Smooth muscle cell (in vitro differentiated cells): ENCODE measurements at regions not wholly inside any gene's neighbourhood (a gene's known extent, or its start where the extent isn't known, plus 50 kb on each side); places are given as distances from the start of the nearest gene placed in this dataset.

ENCODE experiments used
- DNase-seq: peaks from one replicate; lab custom pipeline; 2025; ENCODE audit not compliant: unreplicated experiment; lab: John Stamatoyannopoulos, UW
- H2AFZ ChIP-seq: fragments of 200-600 bp; sonication (generic); 2 replicates; pipeline ENCODE4 v1.6.0; 2016; ENCODE audit warnings: antibody characterized with exemption, low read depth, mild to moderate bottlenecking
- H3F3A ChIP-seq: fragments of 200-600 bp; sonication (generic); 2 replicates; pipeline ENCODE4 v1.6.0; 2017; ENCODE audit warnings: antibody characterized with exemption, low read depth
- H3K27ac ChIP-seq: fragments of 200-600 bp; sonication (generic); 2 replicates; pipeline ENCODE4 v1.5.1; 2016; ENCODE audit warnings: low read depth, mild to moderate bottlenecking
- H3K27me3 ChIP-seq: fragments of 200-600 bp; sonication (generic); 2 replicates; pipeline ENCODE4 v1.6.1; 2016; ENCODE audit warnings: low read depth, mild to moderate bottlenecking
- H3K36me3 ChIP-seq: fragments of 200-600 bp; sonication (generic); 2 replicates; pipeline ENCODE4 v1.5.1; 2016; ENCODE audit warnings: low read depth
- H3K4me1 ChIP-seq: fragments of 200-600 bp; sonication (generic); 2 replicates; pipeline ENCODE4 v1.5.1; 2016; ENCODE audit warnings: low read depth
- H3K4me2 ChIP-seq: fragments of 200-600 bp; sonication (generic); 2 replicates; pipeline ENCODE4 v1.6.0; 2016; ENCODE audit warnings: mild to moderate bottlenecking
- H3K4me3 ChIP-seq: fragments of 200-600 bp; sonication (generic); 2 replicates; pipeline ENCODE4 v1.5.1; 2016; ENCODE audit warnings: mild to moderate bottlenecking
- H3K79me2 ChIP-seq: fragments of 200-600 bp; sonication (generic); 2 replicates; pipeline ENCODE4 v1.6.0; 2016; ENCODE audit warnings: low read depth, mild to moderate bottlenecking
- H3K9ac ChIP-seq: fragments of 200-600 bp; sonication (generic); 2 replicates; pipeline ENCODE4 v1.6.0; 2016; ENCODE audit warnings: low read depth
- H3K9me3 ChIP-seq: fragments of 200-600 bp; sonication (generic); replicated peaks from 2 replicates; pipeline ENCODE4 v1.5.1; 2016; ENCODE audit warnings: low read depth
- H4K20me1 ChIP-seq: fragments of 200-600 bp; sonication (generic); 2 replicates; pipeline ENCODE4 v1.6.0; 2016; ENCODE audit warnings: low read depth
- CTCF ChIP-seq: fragments of 200-600 bp; sonication (generic); IDR thresholded peaks from 2 replicates; pipeline ENCODE4 v1.5.1; 2017; ENCODE audit warnings: borderline replicate concordance, mild to moderate bottlenecking, antibody characterized with exemption; ENCODE audit not compliant: insufficient read depth, poor library complexity, severe bottlenecking
- WGBS: methylation state at CpG from one replicate; pipeline ENCODE4 v1.1.7; 2016; ENCODE audit warnings: low lambda C conversion rate; 5-methylcytosine and 5-hydroxymethylcytosine counted together

DNA sequence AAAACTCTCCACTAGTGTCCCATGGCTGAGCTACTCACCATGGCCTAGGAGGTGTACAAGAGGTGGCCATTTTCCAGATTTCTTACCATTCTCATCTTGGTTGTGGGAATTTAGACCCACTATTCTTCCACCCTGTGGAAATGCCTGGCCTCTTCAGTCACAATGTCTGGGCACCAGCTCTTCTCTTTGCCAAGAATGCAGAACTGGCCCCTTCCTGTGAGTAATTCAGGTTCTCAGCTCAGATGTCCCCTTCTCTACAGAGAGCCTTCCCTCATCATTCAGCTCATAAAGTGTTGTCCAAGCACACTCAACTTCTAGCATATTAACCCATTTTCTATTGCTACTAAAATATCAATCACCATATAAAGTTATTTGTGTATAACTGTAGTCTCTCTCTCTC is 575.5 kb upstream of the KCNMB2 start:
- Histone ChIP-seq H3K4me1 (no peaks in the 10 kb centered on the region), H3K79me2 (no peaks in the 10 kb centered on the region), H3K27ac (no peak overlapping the region), H3K36me3 (no peaks in the 10 kb centered on the region), H3K27me3 (no peaks in the 10 kb centered on the region), H2AFZ (no peak overlapping the region), H3K4me3 (no peak overlapping the region), H4K20me1 (no peaks in the 10 kb centered on the region), H3F3A (no peaks in the 10 kb centered on the region), H3K4me2 (no peak overlapping the region), H3K9me3 (no peaks in the 10 kb centered on the region), H3K9ac (no peak overlapping the region)
- DNase-seq: no peak
- no peak for TF ChIP-seq CTCF

GRCh38 chr3:177961784-177962183 is 574.5 kb upstream of the KCNMB2 start:
- 95% methylated on average over 3 of the region's 3 CpGs for WGBS
- Histone ChIP-seq H3F3A (no peaks in the 10 kb centered on the region), H3K27ac (no peak overlapping the region), H3K4me2 (no peak overlapping the region), H3K4me3 (no peak overlapping the region), H3K79me2 (no peaks in the 10 kb centered on the region), H3K9me3 (no peaks in the 10 kb centered on the region), H3K36me3 (no peaks in the 10 kb centered on the region), H3K27me3 (no peaks in the 10 kb centered on the region), H4K20me1 (no peaks in the 10 kb centered on the region), H3K4me1 (no peaks in the 10 kb centered on the region), H2AFZ (no peak overlapping the region), H3K9ac (no peak overlapping the region)
- TF ChIP-seq CTCF: no peak
- no peak for DNase-seq

GRCh38 chr3:177966493-177966892 is 569.7 kb upstream of the KCNMB2 start:
- TF ChIP-seq CTCF: no peak
- H3K36me3 ChIP-seq: no peaks in the 10 kb centered on the region
- 91% methylated on average over 1 of the region's 1 CpG for WGBS
- no peaks in the 10 kb centered on the region for H3K9me3 ChIP-seq
- no peaks in the 10 kb centered on the region for H3K4me1 ChIP-seq
- no peaks in the 10 kb centered on the region for H4K20me1 ChIP-seq
- no peak overlapping the region for H3K4me3 ChIP-seq
- no peak overlapping the region for H3K4me2 ChIP-seq
- no peaks in the 10 kb centered on the region for H3K79me2 ChIP-seq
- no peaks in the 10 kb centered on the region for H3F3A ChIP-seq
- H3K27me3 ChIP-seq: no peaks in the 10 kb centered on the region
- DNase-seq: no peak
- no peak overlapping the region for H3K27ac ChIP-seq
- no peak overlapping the region for H2AFZ ChIP-seq
- H3K9ac ChIP-seq: no peak overlapping the region

- Histone ChIP-seq H3K4me1 (peaks cover 4% of the 10 kb centered on the region), H3K27ac (no peak overlapping the region), H3K9ac (no peak overlapping the region), H3K4me3 (no peak overlapping the region), H3K27me3 (no peaks in the 10 kb centered on the region), H3K4me2 (no peak overlapping the region), H3K36me3 (no peaks in the 10 kb centered on the region), H3F3A (no peaks in the 10 kb centered on the region), H3K79me2 (no peaks in the 10 kb centered on the region), H4K20me1 (no peaks in the 10 kb centered on the region), H2AFZ (no peak overlapping the region), H3K9me3 (no peaks in the 10 kb centered on the region)
- DNase-seq: no peak
- 97% methylated on average over 2 of the region's 2 CpGs for WGBS
- TF ChIP-seq CTCF: no peak
These were observed 567.3 kb upstream of the KCNMB2 start for GRCh38 chr3:177968891-177969290.
